CD4-positive, alpha-beta T cell treated with Interleukin-4 for 1 hour (primary cell): ENCODE measurements at regions not wholly inside any gene's neighbourhood (a gene's known extent, or its start where the extent isn't known, plus 50 kb on each side); places are given as distances from the start of the nearest gene placed in this dataset.

ENCODE experiments used
- DNase-seq, 2 donors: peaks; one replicate each; pipeline ENCODE4 v3.0.0-alpha.2; 2020 to 2022

DNA sequence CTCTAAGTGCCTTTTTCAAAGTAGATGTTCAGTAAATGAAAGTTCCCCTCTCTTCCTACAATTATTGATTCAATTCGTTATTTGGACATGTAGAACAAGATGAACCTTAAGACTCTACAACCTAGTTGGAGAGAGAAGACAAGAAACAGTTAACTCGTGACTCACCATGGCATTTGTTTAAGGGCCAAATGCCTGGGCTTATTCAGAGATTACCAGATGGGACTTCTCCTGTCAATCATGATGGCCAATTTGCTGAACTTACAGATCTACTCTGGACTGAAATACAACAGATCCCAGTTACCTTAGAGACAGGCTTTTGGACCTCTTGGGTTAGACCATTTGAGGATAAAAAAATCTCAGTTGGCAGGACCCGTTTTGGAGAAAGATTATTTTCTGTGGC lies 93.5 kb downstream of the C1orf94 start:
- DNase-seq = no peak

DNA sequence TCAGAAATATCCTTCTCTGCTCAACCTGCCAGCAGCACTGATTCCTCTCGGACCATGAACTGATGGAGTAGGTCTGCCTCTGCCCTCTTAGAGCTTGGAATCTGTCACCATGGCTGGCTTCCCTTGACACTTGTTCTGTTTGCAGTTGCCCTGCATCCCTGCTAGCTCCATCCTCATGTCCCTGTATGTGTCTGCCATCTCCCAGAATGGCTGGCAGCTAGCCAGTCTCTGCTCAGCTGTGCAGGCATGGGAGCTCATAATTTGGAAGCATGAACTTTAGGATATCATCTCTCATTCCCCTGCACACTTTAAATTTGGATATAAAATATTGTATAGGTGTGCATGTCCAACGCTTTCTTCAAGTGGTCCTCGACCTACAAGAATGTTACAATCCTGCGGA lies 95.4 kb downstream of the C1orf94 start:
- DNase-seq = no peak

- no peak for DNase-seq
Observed at GRCh38 chr1:34275150-34275549, 98.4 kb downstream of the C1orf94 start.

- DNase-seq = no peak
Observed at GRCh38 chr1:34276606-34277005, 99.9 kb downstream of the C1orf94 start.

- no peak for DNase-seq
Observed at GRCh38 chr1:34277150-34277549, 100.4 kb downstream of the C1orf94 start.

- no peak for DNase-seq
Observed at GRCh38 chr1:34278211-34278610, 101.5 kb downstream of the C1orf94 start.

DNA sequence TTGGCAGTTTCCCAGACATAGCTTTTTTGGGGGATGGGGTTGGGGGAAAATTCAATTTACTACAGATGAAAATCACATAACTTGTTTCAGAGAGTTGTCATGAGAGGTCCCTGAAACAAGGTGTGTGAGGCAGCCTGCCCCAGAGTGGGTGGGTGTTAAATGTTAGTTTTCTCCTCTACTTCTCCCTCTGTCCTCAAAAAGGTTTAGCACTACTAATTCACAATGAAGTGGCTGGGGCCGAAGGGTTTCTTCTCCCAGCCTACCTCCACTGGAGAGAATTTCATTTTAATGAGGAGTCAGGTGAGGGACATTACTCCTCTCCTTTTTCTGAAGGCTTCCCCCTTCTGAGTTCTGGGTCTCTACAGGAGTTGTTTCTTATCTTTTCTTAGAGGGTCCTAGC lies 103.3 kb downstream of the C1orf94 start:
- no peak for DNase-seq

- no peak for DNase-seq
Observed at GRCh38 chr1:34280509-34280908, 103.8 kb downstream of the C1orf94 start.

GRCh38 chr1:34283142-34283541 lies 106.4 kb downstream of the C1orf94 start:
- DNase-seq = no peak

GRCh38 chr1:34286511-34286910 lies 109.8 kb downstream of the C1orf94 start:
- DNase-seq = no peak

- DNase-seq = no peak
Observed at GRCh38 chr1:34290831-34291230, 114.1 kb downstream of the C1orf94 start.

- DNase-seq = no peak
Observed at GRCh38 chr1:34292472-34292871, 115.8 kb downstream of the C1orf94 start.

DNA sequence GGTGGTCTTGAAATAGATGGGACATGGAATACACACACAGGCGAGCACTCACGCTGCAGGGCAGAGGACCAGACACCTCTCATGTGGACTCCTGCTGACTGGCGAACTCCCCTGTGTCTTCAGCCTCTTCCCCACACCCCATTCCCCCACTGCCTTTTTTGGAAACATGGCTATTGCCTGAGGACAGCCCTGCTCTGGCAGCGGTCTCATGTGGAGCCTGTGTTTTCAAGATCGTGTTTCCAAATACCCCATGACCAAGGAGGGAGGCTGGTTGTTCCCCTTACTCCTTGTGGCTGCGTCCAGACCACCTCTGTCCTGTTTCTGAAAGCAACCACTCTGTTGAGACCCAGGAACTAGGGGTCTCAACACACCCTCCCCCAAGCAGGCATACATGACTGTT lies 119.4 kb downstream of the C1orf94 start:
- no peak for DNase-seq

GRCh38 chr1:34302798-34303197 lies 126.1 kb downstream of the C1orf94 start:
- no peak for DNase-seq

DNA sequence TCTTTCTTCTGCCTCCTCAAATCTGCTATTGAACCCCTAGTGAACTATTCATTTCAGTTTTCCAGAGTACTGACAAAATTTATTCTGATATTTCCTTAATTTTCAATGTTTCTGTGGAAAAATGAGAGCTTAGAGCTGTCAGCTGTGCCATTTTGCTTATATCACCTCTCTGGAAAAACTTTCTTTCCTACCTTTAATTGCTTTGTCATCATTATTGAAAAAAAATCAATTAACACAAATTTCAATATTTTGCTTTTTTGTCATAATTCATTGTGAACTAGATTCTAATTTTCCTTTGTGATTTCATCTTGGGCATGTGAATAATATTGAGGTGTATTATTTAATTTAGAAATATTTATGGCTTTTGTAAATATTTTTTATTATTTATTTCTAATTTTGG lies 126.5 kb downstream of the C1orf94 start:
- DNase-seq = no peak

DNA sequence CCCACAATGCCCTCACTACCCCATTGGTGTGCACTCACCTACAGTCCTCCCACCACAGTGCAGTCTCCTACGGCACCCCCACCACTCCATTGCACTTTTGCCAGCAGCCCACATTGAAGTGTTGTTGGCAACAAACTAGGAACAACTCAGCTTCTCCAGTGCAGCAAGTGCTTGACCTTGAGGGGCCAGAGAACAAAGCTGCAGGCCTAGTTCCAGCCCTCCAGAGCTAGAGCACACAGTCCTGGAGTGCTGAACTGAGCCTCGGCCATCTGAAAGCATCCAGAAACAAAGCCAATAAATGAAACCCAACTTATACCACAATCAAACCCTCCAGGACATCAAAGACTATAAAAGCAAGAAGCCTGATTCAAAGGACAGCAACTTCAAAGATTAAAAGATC lies 129.9 kb downstream of the C1orf94 start:
- no peak for DNase-seq

- no peak for DNase-seq
Observed at GRCh38 chr1:34312359-34312758, 135.7 kb downstream of the C1orf94 start.

DNA sequence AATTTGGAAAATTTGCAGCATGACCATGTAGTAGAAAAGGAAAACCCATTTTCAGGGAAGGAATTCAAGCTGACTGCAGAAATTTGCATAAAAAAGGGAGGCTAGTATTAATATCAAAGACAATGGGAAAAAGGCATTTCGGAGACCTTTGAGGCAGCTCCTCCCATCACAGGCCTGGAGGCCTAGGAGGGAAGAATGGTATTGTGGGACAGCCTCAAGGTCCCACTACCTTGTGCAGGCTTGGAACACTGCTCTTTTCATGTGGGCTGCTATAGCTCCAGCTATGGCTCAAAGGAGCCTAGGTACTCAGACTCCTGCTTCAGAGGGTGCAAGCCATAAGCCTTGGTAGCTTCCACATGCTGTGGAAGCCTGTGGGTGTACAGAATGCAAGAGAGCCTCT lies 139.3 kb downstream of the C1orf94 start:
- DNase-seq = no peak

- DNase-seq = no peak
Observed at GRCh38 chr1:34316773-34317172, 140.1 kb downstream of the C1orf94 start.

DNA sequence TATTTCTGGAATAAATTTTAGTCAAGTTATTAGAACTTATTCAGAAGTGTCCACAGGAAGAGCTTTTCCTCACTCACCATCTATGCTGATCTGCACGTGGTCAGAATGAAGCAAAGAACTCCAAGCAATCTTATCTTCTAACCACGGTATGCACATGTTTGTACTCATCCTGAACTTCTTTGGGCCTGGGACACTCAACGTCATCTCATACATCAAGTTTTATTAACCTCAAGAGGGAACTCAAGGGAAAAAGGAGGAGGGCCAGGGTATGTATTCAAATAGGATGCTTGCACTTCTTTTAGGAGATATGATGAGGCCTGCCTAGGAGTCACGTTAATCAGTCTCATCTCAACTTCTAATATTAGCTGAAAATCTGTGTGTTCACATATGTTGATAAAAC lies 142.5 kb downstream of the C1orf94 start:
- no peak for DNase-seq

- DNase-seq = no peak
Observed at GRCh38 chr1:34320053-34320669, 143.5 kb downstream of the C1orf94 start.

DNA sequence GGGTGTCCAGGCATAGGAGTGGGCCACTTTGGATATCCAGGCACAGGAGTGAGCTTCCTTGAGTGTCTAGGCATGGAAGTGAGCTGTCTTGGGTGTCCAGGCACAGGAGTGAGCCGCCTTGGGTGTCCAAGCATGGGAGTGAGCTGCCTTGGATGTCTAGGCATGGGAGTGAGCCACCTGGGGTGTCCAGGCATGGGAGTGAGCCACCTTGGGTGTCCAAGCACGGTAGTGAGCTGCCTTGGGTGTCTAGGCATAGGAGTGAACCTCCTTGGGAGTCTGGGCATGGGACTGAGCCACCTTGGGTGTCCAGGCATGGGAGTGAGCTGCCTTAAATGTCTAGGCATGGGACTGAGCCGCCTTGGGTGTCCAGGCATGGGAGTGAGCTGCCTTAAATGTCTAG lies 146.3 kb downstream of the C1orf94 start:
- DNase-seq = no peak

DNA sequence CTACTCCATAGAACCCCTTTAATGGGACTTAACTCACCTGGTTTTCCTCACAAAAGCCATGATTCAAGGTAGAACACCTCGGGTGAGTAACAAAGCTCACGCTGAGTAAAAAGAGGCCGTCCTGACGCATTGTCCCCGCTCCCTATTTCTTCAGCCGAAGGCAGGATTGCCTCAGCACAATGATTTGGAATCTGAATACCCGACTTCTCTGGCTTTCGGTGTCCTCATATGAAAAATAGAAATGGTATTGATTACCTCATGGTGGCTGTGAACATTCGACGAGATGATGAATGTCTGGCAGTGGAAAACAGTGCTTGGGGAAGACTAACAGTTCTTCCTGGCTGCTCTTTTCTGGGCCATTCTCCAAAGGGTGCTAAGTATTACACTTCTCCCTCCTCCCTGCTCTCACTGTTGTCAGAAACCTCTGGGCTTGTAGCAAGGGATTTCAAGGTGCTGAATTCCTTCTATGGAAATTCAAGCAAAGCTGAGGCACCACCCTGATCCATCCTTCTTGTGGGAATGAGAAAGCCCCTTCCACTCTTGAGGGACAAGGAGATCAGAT lies 148.3 kb downstream of the C1orf94 start:
- DNase-seq = no peak

GRCh38 chr1:34328281-34328799 lies 151.6 kb downstream of the C1orf94 start:
- DNase-seq = no peak

DNA sequence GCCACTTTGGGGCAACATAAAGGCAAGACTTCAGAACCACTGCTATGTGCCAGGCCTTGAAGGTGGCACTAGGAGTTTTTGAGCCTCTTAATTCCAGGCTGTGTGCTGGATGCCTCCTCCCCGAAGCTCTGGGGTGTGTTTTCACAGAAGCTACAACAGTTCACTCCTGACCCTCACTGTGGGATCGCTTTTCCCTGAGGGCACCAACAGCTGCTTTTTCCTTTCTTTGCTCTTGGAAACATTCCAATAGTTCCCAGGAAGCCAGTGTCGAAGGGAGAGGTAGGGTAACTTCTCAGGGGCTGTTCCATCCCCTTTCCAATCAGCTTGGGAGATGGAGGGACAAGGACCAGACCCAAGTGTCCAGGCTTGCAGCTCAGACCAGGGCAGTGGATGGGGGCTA lies 153.4 kb downstream of the C1orf94 start:
- DNase-seq = no peak
